H7 (cell line): ENCODE measurements at regions not wholly inside any gene's neighbourhood (a gene's known extent, or its start where the extent isn't known, plus 50 kb on each side); places are given as distances from the start of the nearest gene placed in this dataset.

Experiments used
- DNase-seq: peaks from one replicate; pipeline ENCODE4 v3.0.0; 2012
- H3K27me3 ChIP-seq: 2 replicates; pipeline ENCODE4 v1.6.0; 2011; ENCODE audit warnings: mild to moderate bottlenecking, low read length; ENCODE audit not compliant: control insufficient read depth, insufficient read depth
- H3K36me3 ChIP-seq: replicated peaks from 2 replicates; pipeline ENCODE4 v1.5.1; 2011; ENCODE audit warnings: low read length; ENCODE audit not compliant: control insufficient read depth, insufficient read depth
- H3K4me3 ChIP-seq: 2 replicates; pipeline ENCODE4 v1.5.1; 2011; ENCODE audit warnings: low read depth, mild to moderate bottlenecking, control low read depth, low read length, moderate library complexity; ENCODE audit not compliant: insufficient read depth

DNA sequence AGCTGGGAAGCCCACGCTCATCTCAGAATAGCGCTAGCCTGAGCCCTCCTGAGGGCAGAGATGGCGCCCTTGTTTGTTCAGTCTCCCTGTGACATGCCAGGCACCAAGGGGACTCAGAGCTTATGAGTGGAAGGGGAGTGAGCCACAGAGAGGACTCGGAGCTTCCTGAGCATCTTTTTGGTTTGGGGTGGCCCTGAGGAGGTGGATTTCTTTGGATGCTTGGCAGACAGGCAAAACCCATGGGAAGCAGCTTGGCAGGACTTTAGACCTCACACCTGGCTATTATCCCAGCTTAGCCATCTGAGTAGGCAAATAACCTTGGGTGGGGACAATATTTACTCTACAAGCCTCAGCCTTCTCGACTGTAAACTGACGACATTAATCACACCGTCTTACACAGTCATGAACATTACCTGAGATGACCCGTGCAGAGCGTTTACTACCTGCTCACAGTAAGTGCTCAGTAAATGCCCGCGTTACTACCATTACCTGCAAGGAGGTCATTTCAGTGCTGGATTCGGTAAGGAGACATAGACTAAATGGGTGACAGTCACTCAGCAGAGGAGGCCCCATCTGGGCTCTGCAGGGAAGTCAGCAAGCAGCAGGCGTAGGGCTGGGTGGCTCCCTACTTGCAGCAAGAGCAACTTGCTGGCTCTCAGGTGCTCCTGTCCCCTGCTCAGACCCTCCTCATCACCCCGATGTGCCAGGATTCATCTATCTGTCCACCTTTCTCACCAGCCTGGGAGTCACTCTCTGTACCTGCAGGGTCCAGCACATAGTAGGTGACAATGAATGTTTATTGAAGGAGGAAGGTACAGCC, 54.9 kb downstream of the KLHDC7A start:
- no peak overlapping the region for H3K4me3 ChIP-seq
- DNase-seq, result no peak
- H3K27me3 ChIP-seq, result peaks cover 5% of the 10 kb centered on the region; the same call in 1 of the 2 replicates
- no peaks in the 10 kb centered on the region for H3K36me3 ChIP-seq

DNA sequence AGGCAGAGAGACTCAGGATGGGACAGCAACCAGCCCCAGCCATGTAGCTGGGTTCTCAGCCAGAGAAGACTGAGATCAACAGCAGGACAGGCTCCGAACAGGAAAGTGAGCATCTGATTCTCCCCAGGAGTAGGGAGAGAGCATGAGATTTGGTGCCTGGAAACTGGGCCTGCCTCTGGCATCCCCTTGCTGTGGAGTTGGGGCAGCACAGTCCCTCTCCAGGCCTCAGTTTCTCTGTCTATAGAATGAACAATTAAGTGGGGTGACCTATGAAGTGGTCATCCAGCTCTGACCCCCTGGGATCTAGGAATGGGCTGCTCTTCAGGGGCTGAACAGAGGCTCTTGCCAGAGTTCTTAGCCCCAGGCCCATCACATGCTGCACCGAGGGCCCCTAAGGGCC, 55.6 kb downstream of the KLHDC7A start:
- DNase-seq, result no peak
- no peak overlapping the region for H3K4me3 ChIP-seq
- H3K27me3 ChIP-seq, result peaks cover 5% of the 10 kb centered on the region; the same call in 1 of the 2 replicates
- H3K36me3 ChIP-seq, result no peaks in the 10 kb centered on the region

DNA sequence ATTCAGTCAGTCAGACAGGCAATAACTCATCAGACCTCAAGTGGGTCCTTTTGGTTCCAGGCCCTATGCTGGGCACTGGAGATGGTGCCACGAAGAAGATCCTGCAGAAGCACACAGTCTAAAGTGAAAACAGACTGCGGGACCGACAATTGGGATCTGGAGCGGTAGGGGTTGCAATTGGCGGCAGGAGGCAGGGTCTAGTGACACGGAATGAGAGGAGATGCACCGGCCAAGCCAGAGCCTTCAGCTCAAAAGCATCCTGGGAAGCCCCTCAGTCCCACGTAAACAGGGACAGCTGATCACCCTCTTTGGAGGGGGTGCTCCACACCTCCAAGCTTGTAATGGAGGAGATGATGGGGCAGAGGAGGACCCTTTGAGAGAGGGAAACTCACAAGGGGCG, 56.2 kb downstream of the KLHDC7A start:
- DNase-seq, result no peak
- no peak overlapping the region for H3K4me3 ChIP-seq
- no peaks in the 10 kb centered on the region for H3K36me3 ChIP-seq
- peaks cover 5% of the 10 kb centered on the region; the same call in 1 of the 2 replicates for H3K27me3 ChIP-seq

DNA sequence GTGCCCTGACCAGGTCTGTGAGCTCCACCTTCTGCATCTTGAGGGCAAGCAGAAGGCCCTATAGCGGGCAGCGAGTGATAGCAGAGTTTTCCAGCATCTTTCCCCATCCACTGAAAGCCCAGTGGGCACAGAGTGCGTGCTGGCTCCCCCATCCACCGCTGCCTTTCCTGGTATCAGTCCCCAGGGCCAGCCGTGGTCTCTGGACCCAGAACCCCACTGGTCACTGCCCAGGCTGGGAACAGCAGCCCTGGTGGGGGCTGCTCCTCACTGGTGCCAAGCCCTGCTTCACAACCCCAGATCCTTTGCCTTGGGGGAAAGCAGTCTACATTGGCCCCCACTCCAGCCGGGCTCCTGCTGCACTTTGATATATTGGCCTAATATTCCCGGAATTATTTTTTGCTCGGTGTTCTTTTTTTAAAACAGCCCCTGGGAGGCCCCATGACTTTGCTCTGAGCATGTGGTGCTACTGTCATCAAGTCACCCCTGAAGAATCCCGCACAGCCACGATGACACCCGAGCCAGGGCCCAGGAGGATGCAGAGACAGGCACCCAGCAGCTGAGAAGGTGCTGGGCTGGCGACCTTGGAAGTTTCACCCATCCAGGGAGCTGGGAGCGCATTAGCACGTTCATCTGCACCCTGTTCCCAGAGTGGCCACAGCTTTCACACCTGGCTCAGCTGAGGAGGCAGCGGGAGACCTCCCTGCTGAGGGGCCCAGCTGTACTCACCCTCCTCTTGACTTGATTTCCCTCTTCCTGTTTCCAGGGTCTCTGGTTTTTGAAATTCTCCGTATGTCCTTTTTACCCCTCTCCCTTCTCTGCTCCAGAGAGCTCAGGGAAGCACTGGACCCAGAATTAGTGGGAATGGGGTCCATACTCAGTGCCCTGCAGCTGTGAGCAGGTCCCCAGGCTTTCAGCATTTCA, 56.9 kb downstream of the KLHDC7A start:
- Histone ChIP-seq H3K27me3 (peaks cover 2% of the 10 kb centered on the region; the same call in 1 of the 2 replicates), H3K4me3 (no peak overlapping the region)
- no peak for DNase-seq

DNA sequence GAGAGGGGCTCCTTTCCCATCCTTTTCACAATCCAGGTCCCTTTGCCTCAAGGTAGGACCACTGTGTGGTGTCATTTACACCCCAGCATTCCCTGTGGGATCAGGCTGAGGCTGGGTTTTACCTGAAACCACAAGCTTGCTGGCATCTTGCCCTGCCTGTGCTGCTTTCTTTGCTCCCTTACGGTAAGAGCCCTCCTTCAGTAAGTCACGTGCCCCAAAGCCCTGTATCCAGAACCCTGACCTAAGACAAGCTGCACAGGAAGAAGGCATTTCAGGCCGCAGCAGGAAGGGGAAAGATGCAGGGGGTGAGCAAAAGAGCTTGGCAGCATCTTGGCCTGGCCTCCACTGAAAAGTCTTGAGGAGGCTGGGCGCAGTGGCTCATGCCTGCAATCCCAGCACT, 58.4 kb downstream of the KLHDC7A start:
- DNase-seq, result peak; percentile 18
- no peaks in the 10 kb centered on the region; the same call in 1 of the 2 replicates for H3K27me3 ChIP-seq

More for the DNA sequence above, 56.9 kb downstream of the KLHDC7A start:
- H3K36me3 ChIP-seq, result no peaks in the 10 kb centered on the region

DNA sequence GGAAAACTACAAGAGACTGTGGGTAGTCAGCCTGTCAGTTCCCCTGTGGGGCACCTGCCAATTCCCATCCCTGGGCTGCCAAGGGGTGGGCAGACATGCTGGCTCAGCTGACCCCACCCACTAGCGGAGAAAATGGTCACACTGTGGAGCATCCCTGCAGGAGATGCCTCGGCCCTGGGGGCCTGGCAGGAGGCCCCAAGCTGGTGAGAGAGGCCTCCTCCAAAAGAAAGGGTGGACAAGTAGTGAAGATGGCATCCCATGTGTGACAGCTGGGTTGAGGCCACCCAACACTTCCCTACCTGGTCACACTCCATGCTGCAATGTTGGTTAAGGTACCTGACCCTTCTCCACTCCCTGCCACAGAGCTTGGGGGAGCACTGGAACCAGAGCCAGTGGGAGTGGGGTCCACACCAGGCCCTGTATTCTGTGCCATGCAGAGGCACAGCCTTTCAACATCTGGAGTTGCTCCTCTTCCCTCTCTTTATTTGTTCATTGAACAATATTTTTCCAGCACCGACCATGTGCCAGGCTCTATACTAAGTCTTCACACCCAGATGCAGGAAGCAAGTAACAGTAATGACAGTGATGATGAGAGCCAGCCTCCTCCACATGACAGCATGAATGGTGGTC, 59.5 kb downstream of the KLHDC7A start:
- no peaks in the 10 kb centered on the region for H3K36me3 ChIP-seq
- DNase-seq, result peak; percentile 6
- H3K4me3 ChIP-seq, result no peak overlapping the region
- no peaks in the 10 kb centered on the region; the same call in 1 of the 2 replicates for H3K27me3 ChIP-seq

More for the DNA sequence above, 58.4 kb downstream of the KLHDC7A start:
- H3K4me3 ChIP-seq, result no peak overlapping the region
- H3K36me3 ChIP-seq, result no peaks in the 10 kb centered on the region

DNA sequence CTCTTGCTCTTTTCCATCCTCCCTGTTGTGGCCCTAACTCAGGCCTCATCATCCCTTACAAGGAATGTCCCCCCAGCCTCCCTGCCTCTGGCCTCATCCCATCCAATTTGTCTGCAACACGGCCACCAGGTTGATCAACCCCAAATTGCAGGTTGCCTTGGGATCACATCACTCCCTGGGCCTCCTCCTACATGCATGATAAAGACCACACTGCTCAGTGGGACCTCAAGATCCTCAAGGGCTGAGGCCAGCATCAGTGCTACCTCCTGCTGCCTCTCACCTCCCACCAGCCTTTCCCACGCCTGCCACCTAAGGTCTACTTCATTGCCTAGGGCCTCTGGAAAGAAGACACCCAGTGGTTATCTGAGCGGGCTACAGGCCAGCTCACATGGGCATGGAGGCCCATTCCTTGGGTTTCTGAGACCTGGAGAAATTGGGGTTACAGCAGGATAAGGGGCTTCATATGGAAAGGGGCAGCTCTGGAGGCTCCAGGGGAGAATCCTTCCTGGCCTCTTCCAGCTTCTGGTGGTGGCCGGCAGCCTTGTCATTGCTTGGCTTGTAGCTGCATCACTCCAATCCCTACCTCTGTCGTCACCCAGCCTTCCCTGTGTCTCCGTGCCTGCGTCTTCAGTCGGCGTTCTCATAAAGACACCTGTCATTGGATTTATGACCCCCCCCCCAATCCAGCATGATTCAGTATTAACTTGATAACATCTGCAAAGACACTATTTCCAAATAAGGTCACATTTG, 60.5 kb downstream of the KLHDC7A start:
- H3K36me3 ChIP-seq, result no peaks in the 10 kb centered on the region
- DNase-seq, result no peak
- no peaks in the 10 kb centered on the region; the same call in 1 of the 2 replicates for H3K27me3 ChIP-seq
- no peak overlapping the region for H3K4me3 ChIP-seq

DNA sequence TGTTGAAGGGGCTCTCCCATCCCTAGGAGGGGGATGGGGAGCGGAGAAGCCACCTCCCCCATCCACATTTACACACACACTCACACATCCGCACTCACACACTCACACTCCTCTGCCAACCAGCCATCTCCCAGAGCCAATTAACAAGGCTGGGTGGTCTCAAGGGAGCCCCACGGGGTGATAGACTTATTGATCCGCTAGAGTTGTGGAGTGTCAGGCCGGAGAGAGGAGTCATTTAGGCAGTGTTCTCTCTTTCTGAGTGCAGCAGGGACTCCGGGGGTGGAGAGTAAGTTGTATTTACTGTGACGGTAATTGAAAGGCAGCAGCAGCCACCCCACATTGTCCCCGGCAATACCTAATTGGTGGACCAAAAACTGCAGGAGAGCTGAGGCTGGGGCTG, 61.6 kb downstream of the KLHDC7A start:
- H3K4me3 ChIP-seq, result no peak overlapping the region
- no peak for DNase-seq
- H3K36me3 ChIP-seq, result no peaks in the 10 kb centered on the region

DNA sequence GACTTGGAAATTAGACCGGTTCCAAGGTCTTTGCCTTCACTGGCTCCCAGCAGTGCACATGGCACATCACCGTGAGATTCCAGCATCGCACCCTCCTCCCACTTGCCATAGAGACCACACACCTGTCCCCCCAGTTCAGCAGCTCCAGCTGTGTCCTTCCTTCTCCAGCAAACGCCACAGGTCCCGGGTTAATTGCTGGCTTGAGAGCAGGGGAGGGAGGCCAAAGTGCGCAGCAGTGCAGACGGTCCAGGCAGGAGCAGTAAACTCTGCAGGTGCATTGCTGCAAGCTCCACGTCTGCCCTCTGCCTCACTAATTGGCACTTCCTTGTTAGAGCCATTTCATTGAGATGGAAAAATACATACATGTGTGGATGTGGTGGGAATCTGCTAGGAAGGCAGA, 65.3 kb downstream of the KLHDC7A start:
- Histone ChIP-seq H3K27me3 (no peaks in the 10 kb centered on the region; the same call in 1 of the 2 replicates), H3K4me3 (no peak overlapping the region), H3K36me3 (no peaks in the 10 kb centered on the region)
- no peak for DNase-seq

More for the DNA sequence above, 61.6 kb downstream of the KLHDC7A start:
- no peaks in the 10 kb centered on the region; the same call in 1 of the 2 replicates for H3K27me3 ChIP-seq

DNA sequence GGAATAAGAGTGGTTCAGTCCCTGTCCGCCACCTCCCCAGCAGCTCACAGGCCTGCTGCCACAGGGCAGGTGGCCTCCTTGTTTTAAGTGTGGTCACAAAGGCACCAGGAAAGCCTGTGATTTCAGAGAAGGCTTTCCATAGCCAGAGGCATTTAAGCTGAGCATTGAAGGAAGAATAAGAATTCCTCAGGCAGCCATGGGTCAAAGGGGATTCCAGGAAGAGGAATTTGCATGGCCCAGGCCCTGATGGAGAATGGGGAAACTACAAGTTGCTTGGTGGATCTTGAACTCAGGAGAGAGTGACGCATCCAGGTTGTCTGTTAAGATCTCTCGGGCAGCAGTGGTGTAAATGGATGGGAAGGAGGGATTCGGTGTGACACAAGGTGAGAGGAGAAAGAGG, 66.7 kb downstream of the KLHDC7A start:
- no peaks in the 10 kb centered on the region for H3K36me3 ChIP-seq
- H3K27me3 ChIP-seq, result peaks cover 1% of the 10 kb centered on the region; the same call in 1 of the 2 replicates
- no peak overlapping the region for H3K4me3 ChIP-seq
- peak; percentile 70 for DNase-seq

DNA sequence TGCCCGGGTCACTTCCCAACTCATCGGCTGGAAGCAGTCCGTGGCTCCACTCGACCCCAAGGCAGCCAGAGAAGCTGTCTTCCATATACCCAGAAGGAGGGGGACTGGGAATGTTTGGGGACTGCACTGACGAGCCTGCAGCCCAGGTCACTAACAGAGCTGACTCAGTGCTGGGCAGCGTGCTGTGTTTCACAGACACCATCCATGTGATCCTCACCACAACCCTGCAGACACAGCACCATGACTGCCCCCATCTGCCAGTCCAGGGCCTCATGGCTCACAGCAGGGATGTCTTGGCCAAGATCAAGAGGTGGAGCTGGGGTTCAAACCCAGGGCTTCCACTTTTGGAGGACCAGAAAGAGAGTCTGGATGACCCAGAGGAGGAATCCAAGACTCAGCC, 67.9 kb downstream of the KLHDC7A start:
- no peak overlapping the region for H3K4me3 ChIP-seq
- H3K36me3 ChIP-seq, result no peaks in the 10 kb centered on the region
- DNase-seq, result no peak
- H3K27me3 ChIP-seq, result peaks cover 1% of the 10 kb centered on the region; the same call in 1 of the 2 replicates

DNA sequence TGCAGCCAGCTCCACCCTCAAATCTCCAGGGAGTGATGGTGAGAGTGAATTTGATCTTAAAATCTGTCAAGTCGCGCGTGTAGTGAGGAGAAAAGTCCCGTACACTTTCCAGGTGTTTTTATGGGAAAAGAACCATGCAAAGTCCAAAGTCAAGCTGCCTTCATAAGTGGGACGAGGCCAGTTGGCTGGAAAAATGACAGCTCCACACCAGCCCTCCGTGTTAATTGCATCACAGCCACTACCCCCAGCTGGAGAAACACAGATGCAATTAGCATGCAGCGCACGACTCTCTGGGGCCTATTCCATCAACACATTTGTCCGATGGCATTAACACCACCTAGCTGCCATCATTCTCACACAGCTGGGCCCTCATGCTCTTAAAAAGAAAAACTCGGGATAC, 68.4 kb downstream of the KLHDC7A start:
- H3K36me3 ChIP-seq, result no peaks in the 10 kb centered on the region
- DNase-seq, result no peak
- no peak overlapping the region for H3K4me3 ChIP-seq
- H3K27me3 ChIP-seq, result peaks cover 1% of the 10 kb centered on the region; the same call in 1 of the 2 replicates

DNA sequence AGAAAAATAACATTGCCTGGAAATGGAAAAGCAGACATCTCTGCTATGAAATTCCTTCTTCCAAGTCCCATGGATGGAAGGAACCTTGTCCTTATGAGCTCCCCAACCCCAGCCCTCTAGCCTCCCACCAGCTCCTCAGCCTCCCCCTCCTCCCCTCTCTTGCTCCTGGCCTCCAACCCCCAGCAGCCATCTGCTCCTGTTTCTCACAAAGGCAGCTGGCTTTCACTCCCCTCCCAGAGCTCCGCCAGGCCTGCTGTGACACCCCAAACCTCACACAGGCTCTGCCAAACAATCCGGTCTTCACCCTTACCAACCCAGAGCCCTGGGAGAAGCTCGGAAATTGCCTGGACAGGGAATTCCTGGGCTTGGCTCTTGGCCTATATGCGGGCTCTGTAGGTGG, 69.2 kb downstream of the KLHDC7A start:
- Histone ChIP-seq H3K36me3 (no peaks in the 10 kb centered on the region), H3K27me3 (peaks cover 1% of the 10 kb centered on the region; the same call in 1 of the 2 replicates), H3K4me3 (no peak overlapping the region)
- no peak for DNase-seq

DNA sequence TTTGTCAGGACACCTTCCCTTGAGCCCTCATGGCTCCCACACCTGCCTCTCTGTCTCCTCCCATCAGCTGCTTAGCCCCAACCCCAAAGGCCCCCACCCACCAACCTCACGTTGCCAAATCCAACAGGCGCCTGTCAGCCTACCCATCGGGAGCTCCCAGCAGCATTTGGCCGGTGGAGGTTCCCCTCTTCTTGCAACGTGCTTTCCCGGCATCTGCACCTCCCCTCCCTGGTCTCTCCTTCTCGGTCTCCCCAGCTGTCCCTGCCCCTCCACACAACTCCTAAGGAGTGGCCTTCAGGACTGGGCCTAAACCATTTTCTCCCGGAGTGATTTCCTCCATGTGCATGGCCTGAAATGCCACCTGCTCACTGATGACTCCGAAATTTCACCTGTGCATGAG, 71.9 kb downstream of the KLHDC7A start:
- no peak for DNase-seq
- Histone ChIP-seq H3K27me3 (peaks cover 1% of the 10 kb centered on the region; the same call in 1 of the 2 replicates), H3K36me3 (no peaks in the 10 kb centered on the region), H3K4me3 (no peak overlapping the region)
